Neuronal stem cell (in vitro differentiated cells): ENCODE measurements at regions not wholly inside any gene's neighbourhood (a gene's known extent, or its start where the extent isn't known, plus 50 kb on each side); places are given as distances from the start of the nearest gene placed in this dataset.

Source experiments
- DNase-seq: peaks from one replicate; pipeline ENCODE4 v3.0.0-alpha.2; 2013; ENCODE audit warnings: low spot score
- H2AFZ ChIP-seq: one replicate; pipeline ENCODE4 v1.6.1; 2013; ENCODE audit warnings: mild to moderate bottlenecking, low read length, inconsistent platforms
- H2AK5ac ChIP-seq: 2 replicates; pipeline ENCODE4 v1.6.1; 2013; ENCODE audit warnings: low read depth, mild to moderate bottlenecking, inconsistent platforms, low read length, moderate library complexity, mixed read lengths
- H2BK120ac ChIP-seq: 2 replicates; pipeline ENCODE4 v1.6.1; 2013; ENCODE audit warnings: low read depth, mild to moderate bottlenecking, inconsistent platforms, low read length, moderate library complexity, mixed read lengths
- H2BK12ac ChIP-seq: one replicate; pipeline ENCODE4 v1.6.1; 2013; ENCODE audit warnings: low read length, inconsistent platforms
- H2BK15ac ChIP-seq: 2 replicates; pipeline ENCODE4 v1.6.1; 2013; ENCODE audit warnings: mild to moderate bottlenecking, low read length, inconsistent platforms, mixed read lengths
- H2BK5ac ChIP-seq: one replicate; pipeline ENCODE4 v1.6.1; 2013; ENCODE audit warnings: inconsistent platforms, mild to moderate bottlenecking, low read length, moderate library complexity
- H3K14ac ChIP-seq: one replicate; pipeline ENCODE4 v1.6.1; 2013; ENCODE audit warnings: low read length, inconsistent platforms
- H3K18ac ChIP-seq: 2 replicates; pipeline ENCODE4 v1.6.1; 2013; ENCODE audit warnings: low read length, inconsistent platforms
- H3K23ac ChIP-seq: 2 replicates; pipeline ENCODE4 v1.6.1; 2013; ENCODE audit warnings: low read depth, mild to moderate bottlenecking, mixed read lengths, low read length, inconsistent platforms; ENCODE audit not compliant: poor library complexity
- H3K27ac ChIP-seq: replicated peaks from 3 replicates; pipeline ENCODE4 v1.5.1; 2013; ENCODE audit warnings: low read length, inconsistent platforms
- H3K27me3 ChIP-seq, 3 experiments: 2 replicates each; pipeline ENCODE4 v1.6.1; 2013; ENCODE audit warnings: low read length in 3 of 3, mild to moderate bottlenecking in 2 of 3, inconsistent platforms in 1 of 3, low read depth in 1 of 3, mixed read lengths in 1 of 3, moderate library complexity in 1 of 3; ENCODE audit not compliant: control insufficient read depth in 3 of 3, insufficient read depth in 3 of 3
- H3K36me3 ChIP-seq, 2 donors: replicated peaks in 1 of 2; 2 replicates each; pipeline ENCODE4 v1.6.1; 2013; ENCODE audit warnings: low read length in 2 of 2; ENCODE audit not compliant: control insufficient read depth in 2 of 2, insufficient read depth in 2 of 2
- H3K4ac ChIP-seq: 2 replicates; pipeline ENCODE4 v1.6.1; 2013; ENCODE audit warnings: inconsistent platforms, mild to moderate bottlenecking, low read length, moderate library complexity
- H3K4me1 ChIP-seq, 2 donors: 1 replicate in 1 of 2; 2 replicates in 1 of 2; pipeline ENCODE4 v1.6.1; 2013; ENCODE audit warnings: low read length in 2 of 2, low read depth in 1 of 2; ENCODE audit not compliant: control insufficient read depth in 2 of 2, insufficient read depth in 1 of 2
- H3K4me2 ChIP-seq: one replicate; pipeline ENCODE4 v1.6.1; 2013; ENCODE audit warnings: mild to moderate bottlenecking, low read length, inconsistent platforms; ENCODE audit not compliant: insufficient read depth, poor library complexity, severe bottlenecking
- H3K4me3 ChIP-seq, 2 donors: 2 replicates each; pipeline ENCODE4 v1.5.1; 2013; ENCODE audit warnings: low read length in 2 of 2, mild to moderate bottlenecking in 2 of 2, inconsistent platforms in 1 of 2, moderate library complexity in 1 of 2
- H3K79me1 ChIP-seq: one replicate; pipeline ENCODE4 v1.6.1; 2013; ENCODE audit warnings: low read depth, mild to moderate bottlenecking, inconsistent platforms, low read length, moderate library complexity
- H3K9ac ChIP-seq: one replicate; pipeline ENCODE4 v1.6.1; 2013; ENCODE audit warnings: mild to moderate bottlenecking, low read depth, low read length, inconsistent platforms; ENCODE audit not compliant: poor library complexity
- H3K9me3 ChIP-seq, 2 donors: replicated peaks in 1 of 2; 2 replicates each; pipeline versions ENCODE3 to v1.6.1; 2013; ENCODE audit warnings: low read length in 2 of 2, mild to moderate bottlenecking in 2 of 2, inconsistent platforms in 1 of 2, low read depth in 1 of 2, mixed read lengths in 1 of 2, moderate library complexity in 1 of 2; ENCODE audit not compliant: control insufficient read depth in 2 of 2, insufficient read depth in 1 of 2
- H4K8ac ChIP-seq: one replicate; pipeline ENCODE4 v1.6.1; 2013; ENCODE audit warnings: low read depth, mild to moderate bottlenecking, inconsistent platforms, low read length, moderate library complexity
- H4K91ac ChIP-seq: one replicate; pipeline ENCODE4 v1.6.1; 2013; ENCODE audit warnings: low read length, low read depth, mild to moderate bottlenecking, inconsistent platforms; ENCODE audit not compliant: poor library complexity
- WGBS, 2 donors: extraction: QIAGEN DNeasy Blood & Tissue Kit; methylation state at CpG; one replicate each; pipeline ENCODE4 v1.1.7; 2013; ENCODE audit warnings: missing lambda C conversion rate in 2 of 2, mixed read lengths in 1 of 2; ENCODE audit not compliant: insufficient read length in 2 of 2, insufficient replicate concordance in 1 of 2; ENCODE audit errors: extremely low coverage in 2 of 2; 5-methylcytosine and 5-hydroxymethylcytosine counted together

DNA sequence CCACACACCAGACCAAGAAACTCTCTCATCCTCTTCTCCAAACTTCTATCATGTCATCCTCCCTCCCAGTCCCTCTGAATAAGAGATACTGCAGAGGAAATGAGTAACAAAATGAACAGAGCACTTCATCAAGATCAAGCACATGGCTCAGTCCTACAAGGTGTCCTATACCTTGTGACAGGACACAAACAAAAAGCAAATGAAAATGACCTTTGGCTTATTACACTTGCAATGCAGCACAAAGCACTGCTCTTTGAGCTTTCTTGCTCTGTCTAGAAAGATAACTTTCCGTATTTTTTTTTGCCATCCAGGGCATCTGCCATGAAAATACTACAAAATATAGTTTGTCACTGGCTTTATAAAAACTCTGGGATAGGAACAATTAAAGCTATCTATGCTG lies 402.7 kb downstream of the HNRNPD start:
- Histone ChIP-seq H3K79me1 (no peaks in the 10 kb centered on the region), H3K18ac (no peak overlapping the region), H2BK12ac (no peak overlapping the region), H3K23ac (no peak overlapping the region), H3K36me3 (no peaks in the 10 kb centered on the region), H3K9ac (no peak overlapping the region), H4K91ac (no peak overlapping the region), H2BK5ac (no peak overlapping the region), H3K27me3 (peaks cover 0 to 2% (median 0%) of the 10 kb centered on the region in 3 experiments), H3K4me1 (no peaks in the 10 kb centered on the region), H3K4ac (no peak overlapping the region), H3K4me2 (no peak overlapping the region), H2BK120ac (no peak overlapping the region), H3K4me3 (no peak overlapping the region), H2AFZ (no peak overlapping the region), H4K8ac (no peak overlapping the region), H2BK15ac (no peak overlapping the region), H3K27ac (no peak overlapping the region), H3K9me3 (no peaks in the 10 kb centered on the region), H3K14ac (no peak overlapping the region), H2AK5ac (no peak overlapping the region)
- WGBS, 2 donors, result no CpG with 5 or more reads among the region's 1 CpG
- no peak for DNase-seq

DNA sequence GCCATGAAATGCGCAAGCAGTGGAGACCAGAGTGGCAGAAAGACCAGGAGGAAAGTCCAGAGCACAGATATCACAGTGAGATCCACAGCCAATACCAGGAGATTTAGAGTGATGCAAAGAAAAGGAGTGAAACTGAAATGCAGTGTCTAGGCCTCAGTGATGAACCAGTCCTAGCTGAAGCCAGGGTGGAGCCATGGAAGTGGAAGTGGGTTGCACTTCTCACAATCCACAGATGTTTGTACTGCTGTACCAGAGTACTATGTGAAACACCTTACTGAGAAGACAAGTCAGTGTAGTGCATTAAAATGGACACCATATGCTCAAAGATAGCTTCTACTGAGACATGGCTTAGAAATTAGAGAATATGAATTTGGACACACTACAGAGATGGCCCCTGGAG lies 403.3 kb downstream of the HNRNPD start:
- Histone ChIP-seq H3K23ac (no peak overlapping the region), H2AK5ac (no peak overlapping the region), H3K4me1 (no peaks in the 10 kb centered on the region), H3K4ac (no peak overlapping the region), H3K27ac (no peak overlapping the region), H2BK12ac (no peak overlapping the region), H4K8ac (no peak overlapping the region), H3K36me3 (no peaks in the 10 kb centered on the region), H2BK120ac (no peak overlapping the region), H3K4me2 (no peak overlapping the region), H3K79me1 (no peaks in the 10 kb centered on the region), H2AFZ (no peak overlapping the region), H3K9me3 (no peaks in the 10 kb centered on the region), H3K27me3 (peaks cover 0 to 2% (median 0%) of the 10 kb centered on the region in 3 experiments), H2BK15ac (no peak overlapping the region), H3K18ac (no peak overlapping the region), H3K4me3 (no peak overlapping the region), H3K9ac (no peak overlapping the region), H3K14ac (no peak overlapping the region), H4K91ac (no peak overlapping the region), H2BK5ac (no peak overlapping the region)
- WGBS, 2 donors, result no CpG with 5 or more reads among the region's 1 CpG
- DNase-seq, result no peak

DNA sequence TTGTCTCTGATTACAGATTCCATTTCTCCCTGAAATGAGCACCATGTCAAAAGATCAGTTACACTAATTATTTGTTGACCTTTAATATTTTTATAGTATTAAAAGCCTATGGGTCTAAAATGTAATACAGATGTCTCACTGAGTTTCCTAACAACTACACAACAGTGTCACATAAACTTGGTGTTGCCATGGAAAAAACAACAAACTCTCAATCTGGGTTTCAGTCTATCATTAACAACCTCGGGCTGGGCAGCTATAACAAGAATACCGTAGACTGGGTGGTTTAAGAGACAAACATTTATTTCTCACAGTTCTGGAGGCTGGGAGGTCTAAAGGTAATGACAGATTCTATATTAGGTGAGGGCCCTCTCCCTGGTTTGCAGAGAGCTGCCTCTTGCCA lies 407.1 kb downstream of the HNRNPD start:
- no peak overlapping the region for H3K18ac ChIP-seq
- H3K14ac ChIP-seq, result no peak overlapping the region
- no CpG with 5 or more reads among the region's 2 CpGs for WGBS, 2 donors

DNA sequence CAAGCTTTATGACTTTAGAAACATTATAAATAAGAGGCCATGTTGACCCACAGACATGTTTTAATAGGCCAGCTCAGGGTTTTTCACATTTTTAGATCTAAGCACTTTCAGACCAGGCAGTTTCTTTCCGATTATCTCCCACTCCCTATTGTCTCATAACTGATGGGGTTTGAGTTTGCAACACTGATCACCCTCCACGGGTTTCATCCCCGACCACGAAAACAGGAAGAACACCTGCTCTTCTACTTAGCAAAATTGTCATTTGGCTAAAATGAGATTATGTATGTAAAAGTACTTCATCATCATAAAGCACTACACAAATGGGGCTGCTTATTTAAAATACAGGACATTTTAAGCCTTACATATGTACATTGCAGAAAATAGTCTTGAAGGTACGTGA lies 407.9 kb downstream of the HNRNPD start:
- Histone ChIP-seq H3K27me3 (peaks cover 0 to 2% (median 0%) of the 10 kb centered on the region in 3 experiments), H2BK120ac (no peak overlapping the region), H3K9me3 (no peaks in the 10 kb centered on the region), H3K27ac (no peak overlapping the region), H2BK5ac (no peak overlapping the region), H3K23ac (no peak overlapping the region), H4K91ac (no peak overlapping the region), H2BK15ac (no peak overlapping the region), H3K4me2 (no peak overlapping the region), H2AK5ac (no peak overlapping the region), H3K4me3 (no peak overlapping the region), H3K4me1 (peaks cover 0 to 12% of the 10 kb centered on the region in 2 donors), H3K18ac (no peak overlapping the region), H2AFZ (no peak overlapping the region), H3K9ac (no peak overlapping the region), H2BK12ac (no peak overlapping the region), H3K4ac (no peak overlapping the region), H4K8ac (no peak overlapping the region), H3K79me1 (no peaks in the 10 kb centered on the region), H3K36me3 (no peaks in the 10 kb centered on the region), H3K14ac (no peak overlapping the region)
- WGBS, 2 donors, result no CpG with 5 or more reads among the region's 5 CpGs
- no peak for DNase-seq

More for the DNA sequence above, 407.1 kb downstream of the HNRNPD start:
- Histone ChIP-seq H3K4ac (no peak overlapping the region), H2BK5ac (no peak overlapping the region), H2BK120ac (no peak overlapping the region), H3K23ac (no peak overlapping the region), H3K9ac (no peak overlapping the region), H3K79me1 (no peaks in the 10 kb centered on the region), H2AFZ (no peak overlapping the region), H3K27me3 (peaks cover 0 to 2% (median 0%) of the 10 kb centered on the region in 3 experiments), H3K27ac (no peak overlapping the region), H3K36me3 (no peaks in the 10 kb centered on the region), H3K4me3 (no peak overlapping the region), H3K9me3 (no peaks in the 10 kb centered on the region), H2BK15ac (no peak overlapping the region), H4K91ac (no peak overlapping the region), H2BK12ac (no peak overlapping the region), H3K4me2 (no peak overlapping the region), H4K8ac (no peak overlapping the region), H2AK5ac (no peak overlapping the region), H3K4me1 (peaks cover 0 to 8% of the 10 kb centered on the region in 2 donors)
- DNase-seq, result no peak
